ENCODE measurements at regions not wholly inside any gene's neighbourhood (a gene's known extent, or its start where the extent isn't known, plus 50 kb on each side); places are given as distances from the start of the nearest gene placed in this dataset.

DNA sequence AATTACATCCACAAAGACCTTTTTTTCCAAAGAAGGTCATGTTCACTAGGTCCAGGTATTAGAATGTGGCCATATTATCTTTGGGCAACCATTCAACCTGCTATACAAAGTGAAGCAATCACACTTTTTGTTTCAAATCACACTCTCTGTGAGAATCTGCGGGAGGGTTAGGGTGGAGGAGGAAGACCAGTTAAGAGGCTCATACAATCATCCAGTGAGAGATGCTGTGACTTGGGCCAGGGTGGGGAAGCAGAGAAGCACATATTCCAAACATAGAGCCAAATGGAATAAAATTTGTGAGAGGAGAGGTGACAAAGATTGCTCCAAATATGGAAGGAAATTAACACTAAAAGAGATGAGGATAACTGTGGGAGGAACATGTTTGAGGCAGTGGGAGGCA lies 351.6 kb downstream of the CYRIA start:
- no peaks in the 10 kb centered on the region for H3K9me3 ChIP-seq (ENCODE audit: control insufficient read depth in 5 of 5, low read length in 5 of 5)
- no peak overlapping the region for H3K9ac ChIP-seq (ENCODE audit: low read length in 5 of 5)
- H3K27ac ChIP-seq (ENCODE audit: low read depth, low read length) = no peak overlapping the region
- H3K4me1 ChIP-seq (ENCODE audit: control insufficient read depth in 5 of 5, insufficient read depth in 5 of 5, low read length in 5 of 5) = no peaks in the 10 kb centered on the region
- H3K4me3 ChIP-seq (ENCODE audit: low read depth in 1 of 5, low read length in 5 of 5) = no peak overlapping the region
- peaks cover 0 to 3% (median 3%) of the 10 kb centered on the region in 5 donors for H3K27me3 ChIP-seq (ENCODE audit: control insufficient read depth in 5 of 5, insufficient read depth in 4 of 5, low read length in 5 of 5)
- H3K36me3 ChIP-seq (ENCODE audit: control insufficient read depth in 5 of 5, insufficient read depth in 5 of 5, low read length in 5 of 5) = no peaks in the 10 kb centered on the region

DNA sequence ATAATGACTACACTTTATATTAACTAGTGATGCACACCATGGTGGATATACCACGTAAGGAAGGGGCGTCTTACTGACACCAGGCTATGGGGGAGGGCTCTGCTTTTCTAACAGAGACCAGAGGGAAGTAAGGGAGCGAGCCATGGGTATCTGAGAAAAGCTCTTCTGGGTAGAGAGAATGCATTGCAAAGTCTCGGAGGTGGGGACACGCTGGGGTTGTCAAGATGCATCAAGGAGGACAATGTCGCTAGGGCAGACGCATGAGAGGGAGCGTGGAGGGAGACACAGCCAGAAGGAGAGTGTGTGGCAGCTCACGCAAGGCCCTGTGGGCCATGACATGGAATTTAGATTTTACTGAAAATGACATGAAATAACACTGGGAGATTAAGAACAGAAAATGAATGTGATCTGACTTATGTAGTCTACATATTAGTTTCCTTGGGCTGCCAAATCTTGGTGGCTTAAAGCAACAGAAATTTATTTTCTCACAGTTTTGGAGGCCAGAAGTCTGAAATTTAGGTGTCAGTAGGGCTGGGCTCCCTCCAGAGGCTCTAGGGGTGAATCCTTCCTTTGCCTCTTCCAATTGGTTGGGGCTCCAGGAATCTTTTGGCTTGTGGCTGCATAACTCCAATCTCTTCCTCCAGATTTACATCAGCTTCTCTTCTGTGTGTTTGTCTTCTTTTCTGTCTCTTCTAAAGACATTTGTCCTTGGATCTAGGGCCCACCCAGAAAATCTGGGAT lies 352.2 kb downstream of the CYRIA start:
- Histone ChIP-seq H3K4me3 (ENCODE audit: low read depth in 1 of 5, low read length in 5 of 5) (no peak overlapping the region), H3K4me1 (ENCODE audit: control insufficient read depth in 5 of 5, insufficient read depth in 5 of 5, low read length in 5 of 5) (no peaks in the 10 kb centered on the region)

DNA sequence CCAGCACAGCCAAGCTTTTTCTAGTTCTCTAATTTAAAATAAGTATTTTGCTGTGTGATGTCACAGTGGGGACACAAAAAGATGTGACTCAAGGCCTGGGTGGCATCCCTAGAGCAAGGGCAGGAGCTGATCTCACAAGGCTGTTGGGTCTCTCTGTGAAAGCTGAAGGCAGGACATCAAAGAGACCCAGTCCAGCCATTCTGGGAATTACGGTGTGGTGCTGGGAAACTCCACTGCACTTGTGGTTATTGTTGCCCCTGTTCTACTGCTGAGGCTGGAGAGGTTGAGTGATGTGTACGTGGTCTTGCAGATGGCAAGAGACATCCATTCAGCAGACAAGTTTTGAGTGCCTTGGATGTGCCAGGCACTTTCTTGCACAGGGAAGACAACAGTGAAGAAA lies 352.9 kb downstream of the CYRIA start:
- no peak overlapping the region for H3K9ac ChIP-seq (ENCODE audit: low read length in 5 of 5)
- no peaks in the 10 kb centered on the region for H3K36me3 ChIP-seq (ENCODE audit: control insufficient read depth in 5 of 5, insufficient read depth in 5 of 5, low read length in 5 of 5)
- H3K4me1 ChIP-seq (ENCODE audit: control insufficient read depth in 5 of 5, insufficient read depth in 5 of 5, low read length in 5 of 5) = no peaks in the 10 kb centered on the region

More for the DNA sequence above, 352.2 kb downstream of the CYRIA start:
- H3K9ac ChIP-seq (ENCODE audit: low read length in 5 of 5) = no peak overlapping the region
- peaks cover 0 to 3% (median 3%) of the 10 kb centered on the region in 5 donors for H3K27me3 ChIP-seq (ENCODE audit: control insufficient read depth in 5 of 5, insufficient read depth in 4 of 5, low read length in 5 of 5)
- no peak overlapping the region for H3K27ac ChIP-seq (ENCODE audit: low read depth, low read length)
- no peaks in the 10 kb centered on the region for H3K9me3 ChIP-seq (ENCODE audit: control insufficient read depth in 5 of 5, low read length in 5 of 5)
- no peaks in the 10 kb centered on the region for H3K36me3 ChIP-seq (ENCODE audit: control insufficient read depth in 5 of 5, insufficient read depth in 5 of 5, low read length in 5 of 5)

DNA sequence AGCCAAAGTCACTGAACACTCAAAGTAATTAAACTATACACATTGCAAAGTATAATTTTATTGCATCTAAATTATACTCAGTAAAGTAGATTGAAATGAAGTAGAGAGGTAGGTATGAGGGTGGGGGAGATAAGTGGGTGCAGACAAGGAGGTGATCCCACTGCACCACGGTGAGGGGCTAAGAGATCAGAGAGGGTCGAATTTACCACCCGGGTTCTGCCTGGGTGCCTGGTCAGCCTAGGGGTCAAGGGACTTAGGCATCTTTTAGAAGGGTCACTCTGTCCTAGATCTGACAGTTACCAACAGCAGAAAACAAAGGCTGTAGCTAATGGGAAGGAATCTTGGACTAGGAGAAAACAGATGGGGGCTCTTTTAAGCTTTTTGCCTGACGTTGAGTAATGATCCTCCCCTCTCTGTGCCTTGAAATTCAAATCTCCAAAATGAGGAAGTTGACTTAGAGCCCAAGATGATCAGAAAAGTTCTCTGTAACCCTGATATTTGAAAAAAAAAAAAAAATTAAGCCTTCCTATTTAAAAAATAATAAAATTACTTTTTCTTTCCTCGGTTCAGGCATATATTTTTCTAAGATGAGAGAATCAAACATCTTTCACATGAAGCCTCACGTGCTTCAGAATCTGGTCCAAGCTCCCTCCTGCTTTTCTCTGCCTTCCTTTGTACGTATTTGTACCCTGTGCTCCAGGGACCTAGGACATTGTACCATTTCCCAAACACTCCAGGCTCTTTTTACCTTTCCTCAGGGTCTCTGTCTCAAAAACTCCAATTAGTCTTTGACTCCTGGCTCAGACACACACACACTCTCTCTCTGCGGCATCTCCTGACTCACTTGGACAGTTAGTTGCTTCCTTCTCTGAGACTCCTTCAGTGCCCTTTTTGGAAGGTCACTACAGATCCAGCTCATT lies 353.9 kb downstream of the CYRIA start:
- no peak overlapping the region for H3K4me3 ChIP-seq (ENCODE audit: low read depth in 1 of 5, low read length in 5 of 5)
- no peak overlapping the region for H3K27ac ChIP-seq (ENCODE audit: low read depth, low read length)
- no peak overlapping the region for H3K9ac ChIP-seq (ENCODE audit: low read length in 5 of 5)
- no peaks in the 10 kb centered on the region for H3K4me1 ChIP-seq (ENCODE audit: control insufficient read depth in 5 of 5, insufficient read depth in 5 of 5, low read length in 5 of 5)
- peaks cover 0 to 3% (median 3%) of the 10 kb centered on the region in 5 donors for H3K27me3 ChIP-seq (ENCODE audit: control insufficient read depth in 5 of 5, insufficient read depth in 4 of 5, low read length in 5 of 5)
- H3K36me3 ChIP-seq (ENCODE audit: control insufficient read depth in 5 of 5, insufficient read depth in 5 of 5, low read length in 5 of 5) = no peaks in the 10 kb centered on the region
- no peaks in the 10 kb centered on the region for H3K9me3 ChIP-seq (ENCODE audit: control insufficient read depth in 5 of 5, low read length in 5 of 5)

More for the DNA sequence above, 352.9 kb downstream of the CYRIA start:
- Histone ChIP-seq H3K9me3 (ENCODE audit: control insufficient read depth in 5 of 5, low read length in 5 of 5) (no peaks in the 10 kb centered on the region), H3K27me3 (ENCODE audit: control insufficient read depth in 5 of 5, insufficient read depth in 4 of 5, low read length in 5 of 5) (peaks cover 0 to 3% (median 3%) of the 10 kb centered on the region in 5 donors), H3K4me3 (ENCODE audit: low read depth in 1 of 5, low read length in 5 of 5) (no peak overlapping the region), H3K27ac (ENCODE audit: low read depth, low read length) (no peak overlapping the region)

DNA sequence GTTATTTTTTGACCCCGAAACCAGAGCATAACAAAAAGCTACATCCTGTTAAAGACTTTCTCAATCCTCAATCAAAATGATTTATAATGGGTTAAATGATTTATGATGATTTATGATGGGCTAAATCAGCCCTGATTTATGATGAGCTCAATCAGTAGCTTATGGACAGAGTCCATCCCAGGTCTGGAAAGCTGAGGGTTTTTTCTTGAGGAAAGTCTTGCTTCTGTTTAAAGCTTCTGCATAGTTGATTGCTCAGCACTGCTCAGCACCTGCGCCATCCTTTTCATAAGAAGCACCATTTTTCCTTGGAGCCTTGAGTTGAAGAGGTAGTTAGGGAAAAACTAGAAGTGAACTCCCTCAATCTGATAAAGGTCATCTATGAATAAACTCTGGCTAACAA lies 356.8 kb downstream of the CYRIA start:
- no peaks in the 10 kb centered on the region for H3K9me3 ChIP-seq (ENCODE audit: control insufficient read depth in 5 of 5, low read length in 5 of 5)
- H3K4me1 ChIP-seq (ENCODE audit: control insufficient read depth in 5 of 5, insufficient read depth in 5 of 5, low read length in 5 of 5) = no peaks in the 10 kb centered on the region
- H3K4me3 ChIP-seq (ENCODE audit: low read depth in 1 of 5, low read length in 5 of 5) = no peak overlapping the region
- H3K9ac ChIP-seq (ENCODE audit: low read length in 5 of 5) = no peak overlapping the region
- H3K27ac ChIP-seq (ENCODE audit: low read depth, low read length) = no peak overlapping the region
- H3K27me3 ChIP-seq (ENCODE audit: control insufficient read depth in 5 of 5, insufficient read depth in 4 of 5, low read length in 5 of 5) = peaks cover 0 to 8% (median under 1%) of the 10 kb centered on the region in 5 donors
- H3K36me3 ChIP-seq (ENCODE audit: control insufficient read depth in 5 of 5, insufficient read depth in 5 of 5, low read length in 5 of 5) = no peaks in the 10 kb centered on the region

DNA sequence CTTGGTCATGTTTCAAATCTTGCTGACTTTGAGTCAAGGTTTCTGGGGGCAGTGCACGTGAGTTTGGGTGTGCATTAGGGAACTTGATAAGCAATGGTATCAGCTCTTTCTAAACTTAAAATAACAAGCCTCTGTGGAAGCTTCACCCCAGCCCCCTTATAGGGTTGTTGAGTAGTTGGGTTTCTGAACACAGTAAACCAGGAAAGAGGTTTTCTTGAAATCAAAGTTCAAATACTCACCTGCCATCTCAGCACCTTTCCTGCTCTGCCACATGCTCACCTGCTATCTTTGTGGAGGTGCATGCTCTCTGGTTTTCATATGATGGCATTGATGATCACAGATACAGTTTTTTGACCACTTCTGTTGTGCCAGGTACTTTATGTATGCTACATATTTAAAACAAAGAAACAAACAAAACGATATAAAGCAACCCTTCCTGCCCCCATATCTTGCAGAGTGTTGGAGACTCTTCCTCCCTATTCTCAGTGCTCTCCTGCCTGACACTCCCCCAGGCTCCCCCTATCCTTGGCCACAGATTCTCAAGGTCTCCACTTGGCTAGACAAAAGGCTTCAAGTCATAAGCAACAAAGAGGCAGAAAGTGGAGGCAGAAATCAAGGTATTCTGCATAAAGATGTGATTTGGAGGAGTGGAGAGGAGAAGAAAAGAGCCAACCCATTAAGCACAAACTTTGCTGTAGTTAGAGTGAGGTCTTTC lies 360.6 kb downstream of the CYRIA start:
- no peak overlapping the region for H3K9ac ChIP-seq (ENCODE audit: low read length in 5 of 5)
- H3K27ac ChIP-seq (ENCODE audit: low read depth, low read length) = no peak overlapping the region
- no peaks in the 10 kb centered on the region for H3K36me3 ChIP-seq (ENCODE audit: control insufficient read depth in 5 of 5, insufficient read depth in 5 of 5, low read length in 5 of 5)

DNA sequence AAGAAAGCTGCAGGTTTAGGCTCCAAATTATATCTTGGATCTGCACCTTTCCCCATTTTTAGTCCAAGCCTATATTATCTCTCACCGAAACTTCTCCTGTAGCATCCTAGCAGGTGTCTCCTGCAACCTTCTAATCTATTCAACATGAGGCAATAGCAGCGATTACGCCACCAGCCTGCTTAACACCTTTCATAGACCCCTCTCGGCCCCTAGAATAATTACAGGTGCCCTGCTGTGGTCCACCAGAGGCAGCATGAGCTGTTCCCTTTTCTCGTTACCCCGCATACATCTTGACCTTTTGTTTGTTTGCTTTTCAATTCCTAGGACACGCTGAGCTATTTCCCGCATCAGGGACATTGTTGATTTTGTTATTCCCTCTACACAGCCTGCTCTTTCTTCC lies 361.9 kb downstream of the CYRIA start:
- Histone ChIP-seq H3K36me3 (ENCODE audit: control insufficient read depth in 5 of 5, insufficient read depth in 5 of 5, low read length in 5 of 5) (no peaks in the 10 kb centered on the region), H3K27me3 (ENCODE audit: control insufficient read depth in 5 of 5, insufficient read depth in 4 of 5, low read length in 5 of 5) (peaks cover 4 to 8% (median 5%) of the 10 kb centered on the region in 5 donors)

More for the DNA sequence above, 360.6 kb downstream of the CYRIA start:
- Histone ChIP-seq H3K9me3 (ENCODE audit: control insufficient read depth in 5 of 5, low read length in 5 of 5) (peaks cover 2 to 7% (median 5%) of the 10 kb centered on the region in 5 donors), H3K4me3 (ENCODE audit: low read depth in 1 of 5, low read length in 5 of 5) (no peak overlapping the region), H3K4me1 (ENCODE audit: control insufficient read depth in 5 of 5, insufficient read depth in 5 of 5, low read length in 5 of 5) (peaks cover 0 to 4% (median 0%) of the 10 kb centered on the region in 5 donors), H3K27me3 (ENCODE audit: control insufficient read depth in 5 of 5, insufficient read depth in 4 of 5, low read length in 5 of 5) (peaks cover 4 to 8% (median 5%) of the 10 kb centered on the region in 5 donors)

DNA sequence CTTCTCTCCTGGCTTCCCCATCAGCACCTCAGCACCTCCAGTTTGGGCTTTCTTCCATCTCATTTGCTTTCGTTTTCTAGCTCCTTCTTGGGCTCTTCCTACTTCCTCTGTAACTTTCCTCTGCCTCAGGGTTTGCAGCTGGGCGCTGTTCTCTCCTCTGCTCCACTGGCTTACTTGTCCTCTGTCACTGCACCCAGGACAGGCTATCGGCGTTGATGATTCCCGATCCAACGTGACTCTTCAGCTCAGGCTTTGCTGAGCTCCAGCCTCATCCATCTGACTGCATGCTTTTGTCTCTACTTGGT lies 362.4 kb downstream of the CYRIA start:
- H3K9me3 ChIP-seq (ENCODE audit: control insufficient read depth in 5 of 5, low read length in 5 of 5) = peaks cover 2 to 7% (median 5%) of the 10 kb centered on the region in 5 donors
- H3K36me3 ChIP-seq (ENCODE audit: control insufficient read depth in 5 of 5, insufficient read depth in 5 of 5, low read length in 5 of 5) = no peaks in the 10 kb centered on the region
- H3K4me3 ChIP-seq (ENCODE audit: low read depth in 1 of 5, low read length in 5 of 5) = peak overlapping the region; percentile 28 to 69 (median 44)
- no peak overlapping the region for H3K9ac ChIP-seq (ENCODE audit: low read length in 5 of 5)
- H3K27me3 ChIP-seq (ENCODE audit: control insufficient read depth in 5 of 5, insufficient read depth in 4 of 5, low read length in 5 of 5) = peaks cover 4 to 8% (median 5%) of the 10 kb centered on the region in 5 donors
- peaks cover 0 to 4% (median 0%) of the 10 kb centered on the region in 5 donors for H3K4me1 ChIP-seq (ENCODE audit: control insufficient read depth in 5 of 5, insufficient read depth in 5 of 5, low read length in 5 of 5)
- H3K27ac ChIP-seq (ENCODE audit: low read depth, low read length) = no peak overlapping the region

More for the DNA sequence above, 361.9 kb downstream of the CYRIA start:
- Histone ChIP-seq H3K9ac (ENCODE audit: low read length in 5 of 5) (no peak overlapping the region), H3K9me3 (ENCODE audit: control insufficient read depth in 5 of 5, low read length in 5 of 5) (peaks cover 2 to 7% (median 5%) of the 10 kb centered on the region in 5 donors), H3K27ac (ENCODE audit: low read depth, low read length) (no peak overlapping the region), H3K4me1 (ENCODE audit: control insufficient read depth in 5 of 5, insufficient read depth in 5 of 5, low read length in 5 of 5) (peaks cover 0 to 4% (median 0%) of the 10 kb centered on the region in 5 donors), H3K4me3 (ENCODE audit: low read depth in 1 of 5, low read length in 5 of 5) (no peak overlapping the region)

DNA sequence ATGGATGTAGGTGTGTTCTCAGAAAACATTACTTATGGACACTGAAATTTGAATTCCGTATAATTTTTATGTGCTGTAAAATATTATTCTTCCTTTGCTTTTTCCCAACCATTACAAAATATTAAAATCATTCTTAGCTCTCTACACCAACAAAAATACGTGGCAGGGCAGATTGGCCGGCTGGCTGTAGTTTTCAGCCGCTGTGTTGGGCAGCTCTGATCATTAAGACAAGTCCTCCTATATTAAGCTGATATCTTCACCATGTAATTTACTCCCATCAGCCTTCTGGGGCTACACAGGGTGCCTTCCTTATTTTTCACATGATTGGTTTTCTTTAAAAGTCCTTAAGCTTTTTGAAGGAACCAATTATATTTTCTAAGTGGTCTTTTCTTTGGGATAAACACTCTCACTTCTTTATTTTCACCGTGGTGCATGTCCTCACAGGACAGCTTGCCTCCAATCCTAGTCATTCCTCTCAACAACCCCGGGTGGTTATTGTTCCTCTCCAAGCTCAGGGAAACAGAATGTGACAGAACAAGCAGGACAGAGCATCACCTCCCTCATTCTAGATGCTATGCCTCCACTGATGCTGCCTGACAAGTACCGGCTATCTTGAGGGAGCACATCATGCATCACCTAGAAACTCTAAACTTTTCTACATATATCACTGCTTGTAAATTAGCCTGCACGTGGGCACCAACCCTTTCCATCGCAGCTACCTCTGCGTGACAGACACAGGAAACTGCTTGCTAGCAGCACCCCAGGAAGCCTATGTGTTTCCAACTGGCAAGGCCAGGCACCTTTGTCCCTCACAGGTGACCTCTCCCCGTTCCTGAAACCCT lies 362.3 kb downstream of the MYCN start:
- H3K36me3 ChIP-seq (ENCODE audit: control insufficient read depth in 5 of 5, insufficient read depth in 5 of 5, low read length in 5 of 5) = no peaks in the 10 kb centered on the region
- H3K9ac ChIP-seq (ENCODE audit: low read length in 5 of 5) = no peak overlapping the region
- H3K9me3 ChIP-seq (ENCODE audit: control insufficient read depth in 5 of 5, low read length in 5 of 5) = peaks cover 2 to 7% (median 5%) of the 10 kb centered on the region in 5 donors
- peaks cover 4 to 8% (median 5%) of the 10 kb centered on the region in 5 donors for H3K27me3 ChIP-seq (ENCODE audit: control insufficient read depth in 5 of 5, insufficient read depth in 4 of 5, low read length in 5 of 5)
- peaks cover 0 to 4% (median 0%) of the 10 kb centered on the region in 5 donors for H3K4me1 ChIP-seq (ENCODE audit: control insufficient read depth in 5 of 5, insufficient read depth in 5 of 5, low read length in 5 of 5)
- peak overlapping the region; percentile 28 to 69 (median 44) for H3K4me3 ChIP-seq (ENCODE audit: low read depth in 1 of 5, low read length in 5 of 5)
- H3K27ac ChIP-seq (ENCODE audit: low read depth, low read length) = no peak overlapping the region
